HG02759 (cell line): ENCODE measurements at regions not wholly inside any gene's neighbourhood (a gene's known extent, or its start where the extent isn't known, plus 50 kb on each side); places are given as distances from the start of the nearest gene placed in this dataset.

Experiments
- ATAC-seq: cut with Tn5 transposase; IDR thresholded peaks from one replicate; pipeline ENCODE4 v1.9.1; 2021; ENCODE audit warnings: mild to moderate bottlenecking, moderate library complexity; ENCODE audit not compliant: unreplicated experiment

DNA sequence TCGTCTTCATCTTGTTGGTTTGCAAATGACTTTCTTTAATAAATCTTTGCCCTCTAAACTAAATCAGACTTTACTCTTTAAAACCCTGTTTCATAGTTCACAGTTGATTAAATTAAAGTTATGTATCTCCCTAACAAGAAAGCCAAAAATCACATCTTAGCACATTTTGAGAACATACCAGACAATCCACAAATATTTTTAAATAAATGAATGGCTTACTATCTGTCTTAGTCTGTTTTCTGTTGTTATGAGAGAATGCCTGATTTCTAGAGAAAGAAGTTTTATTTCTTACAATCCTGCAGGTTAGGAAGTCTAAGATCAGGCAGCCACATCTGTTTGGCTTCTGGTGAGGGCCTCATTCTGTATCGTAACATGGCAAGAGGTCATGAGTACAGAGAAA lies 1090.2 kb upstream of the PIK3C3 start:
- ATAC-seq, result no peak

DNA sequence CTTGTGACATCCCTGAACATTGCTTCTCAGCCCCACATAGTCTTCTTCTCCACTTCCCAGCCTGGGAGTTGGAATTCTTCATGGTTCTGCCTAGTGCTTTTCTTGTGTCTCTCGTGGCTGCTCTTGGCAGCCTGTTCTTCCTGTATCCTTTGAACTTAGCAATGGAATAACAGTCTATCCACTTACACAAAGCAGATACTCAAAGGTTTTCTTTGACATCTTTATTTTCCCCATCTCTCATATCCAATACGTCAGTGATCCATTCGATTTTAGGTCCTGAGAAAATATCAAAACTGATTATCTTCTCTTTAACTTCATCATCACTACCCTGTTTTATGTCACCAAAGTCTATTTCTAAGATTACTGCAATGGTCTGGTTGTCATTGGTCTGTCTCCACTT lies 1091.2 kb upstream of the PIK3C3 start:
- no peak for ATAC-seq

DNA sequence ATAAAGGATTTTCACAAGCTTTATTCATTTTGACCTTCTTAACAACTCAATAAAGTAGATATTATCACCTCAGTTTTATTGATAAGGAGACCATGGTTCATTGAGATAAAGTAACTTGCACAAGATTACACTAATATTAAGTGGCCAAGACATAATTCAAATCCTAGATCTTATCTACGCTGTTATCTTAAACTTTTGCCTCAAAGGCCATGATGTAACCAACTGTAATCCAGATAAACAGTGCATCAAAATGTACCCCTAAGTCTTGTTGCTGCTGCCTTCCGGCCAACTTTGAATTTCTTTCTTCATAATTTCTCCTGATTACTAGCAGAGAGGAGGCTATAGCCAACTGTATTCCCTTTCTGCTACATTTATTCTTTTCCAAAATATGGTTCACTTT lies 1094.8 kb upstream of the PIK3C3 start:
- ATAC-seq, result no peak

DNA sequence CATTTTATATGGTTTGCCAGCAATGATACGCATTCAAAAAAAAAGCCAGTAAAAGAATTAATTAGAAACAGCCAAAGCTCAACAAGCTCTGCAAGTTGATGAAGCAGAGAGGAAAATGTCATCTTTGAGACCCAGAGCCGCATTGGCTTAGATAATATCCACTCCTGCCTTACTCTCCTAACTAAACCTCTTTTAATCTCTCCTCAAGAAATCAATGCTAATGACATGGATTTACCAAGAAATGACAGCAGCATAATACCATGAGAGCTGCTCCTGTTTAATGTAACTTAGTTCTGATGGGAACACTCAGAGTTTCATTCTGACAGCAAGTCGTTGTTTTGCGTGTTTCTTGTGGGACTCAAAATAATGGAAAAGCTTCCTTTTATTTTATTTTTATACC lies 1099.4 kb upstream of the PIK3C3 start:
- ATAC-seq, result no peak

DNA sequence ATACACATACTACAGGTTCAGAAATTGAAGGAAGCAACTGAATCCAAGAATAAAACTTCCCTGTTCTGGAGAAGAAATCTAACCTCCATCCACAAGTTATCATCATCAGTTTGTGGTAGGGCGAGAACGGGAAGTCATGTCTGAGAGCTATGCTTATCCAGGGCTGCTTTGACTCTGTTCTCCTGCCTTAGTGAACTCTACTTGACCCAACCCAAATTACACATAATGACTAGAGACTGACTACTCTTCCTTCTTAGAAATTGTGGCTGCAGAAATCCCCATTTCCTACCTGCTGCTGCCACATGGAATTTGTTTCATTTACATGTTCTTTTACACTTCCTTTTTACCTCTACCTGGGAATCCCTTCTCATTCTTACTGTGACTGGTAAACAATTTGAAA lies 1102.6 kb upstream of the PIK3C3 start:
- no peak for ATAC-seq

DNA sequence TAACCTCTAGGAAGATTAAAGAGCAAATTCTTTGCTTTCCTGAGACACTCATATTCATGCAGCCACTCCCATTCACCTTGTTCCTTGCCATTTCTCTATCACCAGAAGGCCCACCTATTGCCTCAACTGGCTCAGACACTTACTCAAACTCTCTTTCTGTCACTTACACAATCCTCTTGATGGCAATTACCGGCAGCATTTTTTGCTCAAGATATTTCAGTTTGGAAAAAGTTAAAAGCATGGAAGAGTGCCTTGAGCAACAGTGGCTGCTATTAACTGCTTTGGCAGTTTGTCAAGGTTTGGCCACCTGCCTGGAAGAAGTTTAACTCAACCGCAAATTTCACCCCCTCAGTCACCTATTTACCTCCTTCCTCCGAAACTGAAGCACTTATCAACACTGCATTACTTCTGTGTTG lies 1104.0 kb upstream of the PIK3C3 start:
- no peak for ATAC-seq

DNA sequence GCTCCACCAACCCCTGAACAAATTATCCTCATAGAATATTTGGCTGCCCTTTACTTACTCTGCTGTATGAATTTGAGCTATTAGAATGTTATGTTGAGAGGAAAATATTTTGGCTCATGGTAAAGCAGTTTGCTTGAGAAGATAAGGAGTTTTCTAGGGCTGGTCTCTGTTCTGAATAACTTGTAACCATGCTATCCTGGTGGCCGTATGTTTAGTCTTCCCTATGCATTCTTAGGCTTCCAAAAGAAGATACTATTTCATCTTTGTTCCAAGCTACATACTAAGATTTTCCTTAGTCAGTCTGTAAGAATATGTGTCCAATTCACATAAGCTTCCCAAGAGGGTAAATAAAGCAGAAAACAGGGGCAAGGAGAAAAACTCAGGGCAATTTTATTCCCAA lies 1105.1 kb upstream of the PIK3C3 start:
- ATAC-seq, result no peak

DNA sequence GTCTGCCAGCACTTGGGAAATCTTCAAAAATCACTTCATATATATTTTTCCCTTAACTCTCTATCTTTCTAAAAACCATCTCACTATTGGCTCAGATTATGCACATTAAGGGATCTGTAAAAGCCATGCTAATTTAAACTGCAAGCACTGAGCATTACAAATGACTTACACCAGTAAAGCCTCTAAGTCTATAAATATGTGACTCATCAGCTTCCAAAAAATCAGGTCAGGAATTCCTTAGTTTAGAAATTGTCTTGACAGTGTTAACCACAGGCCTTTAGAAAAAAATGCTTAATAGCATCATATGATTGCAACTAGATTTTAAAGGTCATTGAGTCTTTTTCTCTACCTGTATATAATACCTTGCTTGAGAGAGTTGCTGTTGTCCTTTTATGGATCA lies 1113.6 kb upstream of the PIK3C3 start:
- no peak for ATAC-seq

DNA sequence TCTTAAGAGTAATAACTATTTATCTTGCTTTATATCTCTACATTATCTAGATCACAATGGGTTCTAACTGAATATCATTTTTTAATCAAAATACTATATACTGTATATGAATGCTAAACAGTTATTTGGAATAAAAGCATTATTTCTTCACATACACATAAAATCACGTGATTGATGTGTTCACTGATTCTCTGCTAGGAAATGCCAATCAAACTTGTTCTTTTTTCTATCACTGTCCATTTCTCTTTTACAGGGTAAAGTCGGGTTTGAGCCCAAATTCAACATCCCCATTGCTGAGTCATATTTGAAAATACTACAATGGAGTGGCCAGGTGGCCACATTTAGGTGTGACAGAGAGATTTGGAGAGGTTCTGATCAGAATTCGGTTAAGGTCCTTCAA lies 1114.0 kb upstream of the PIK3C3 start:
- ATAC-seq, result no peak

DNA sequence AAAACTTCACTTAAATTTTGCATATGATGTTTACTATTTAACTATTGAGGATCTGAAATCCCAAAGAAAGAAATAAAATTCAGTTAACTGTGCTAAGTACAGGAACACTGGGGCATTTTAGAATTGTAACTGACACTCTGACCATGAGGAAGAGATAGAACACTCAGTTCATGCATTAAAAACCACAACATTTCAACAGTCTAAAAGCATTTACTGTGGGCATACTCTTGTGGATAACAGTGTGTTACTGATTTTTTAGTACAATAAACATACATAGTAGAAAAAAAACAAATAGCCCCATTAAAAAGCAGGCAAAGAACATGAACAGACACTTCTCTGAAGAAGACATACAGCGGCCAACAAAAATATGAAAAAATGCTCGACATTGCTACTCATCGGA lies 1122.7 kb upstream of the PIK3C3 start:
- no peak for ATAC-seq

DNA sequence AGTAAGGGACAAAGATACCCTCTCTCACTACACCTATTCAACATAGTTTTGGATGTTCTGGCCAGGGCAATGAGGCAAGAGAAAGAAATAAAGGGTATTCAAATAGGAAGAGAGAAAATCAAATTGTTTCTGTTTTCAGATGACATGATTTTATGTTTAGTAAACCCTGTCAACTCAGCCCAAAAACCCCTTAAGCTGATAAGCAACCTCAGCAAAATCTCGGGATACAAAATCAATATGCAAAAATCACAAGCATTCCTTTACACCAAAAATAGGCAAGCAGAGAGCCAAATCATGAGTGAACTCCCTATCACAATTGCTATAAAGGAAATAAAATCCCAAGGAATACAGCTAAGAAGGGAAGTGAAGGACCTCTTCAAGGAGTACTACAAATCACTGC lies 1130.7 kb upstream of the PIK3C3 start:
- ATAC-seq, result no peak

DNA sequence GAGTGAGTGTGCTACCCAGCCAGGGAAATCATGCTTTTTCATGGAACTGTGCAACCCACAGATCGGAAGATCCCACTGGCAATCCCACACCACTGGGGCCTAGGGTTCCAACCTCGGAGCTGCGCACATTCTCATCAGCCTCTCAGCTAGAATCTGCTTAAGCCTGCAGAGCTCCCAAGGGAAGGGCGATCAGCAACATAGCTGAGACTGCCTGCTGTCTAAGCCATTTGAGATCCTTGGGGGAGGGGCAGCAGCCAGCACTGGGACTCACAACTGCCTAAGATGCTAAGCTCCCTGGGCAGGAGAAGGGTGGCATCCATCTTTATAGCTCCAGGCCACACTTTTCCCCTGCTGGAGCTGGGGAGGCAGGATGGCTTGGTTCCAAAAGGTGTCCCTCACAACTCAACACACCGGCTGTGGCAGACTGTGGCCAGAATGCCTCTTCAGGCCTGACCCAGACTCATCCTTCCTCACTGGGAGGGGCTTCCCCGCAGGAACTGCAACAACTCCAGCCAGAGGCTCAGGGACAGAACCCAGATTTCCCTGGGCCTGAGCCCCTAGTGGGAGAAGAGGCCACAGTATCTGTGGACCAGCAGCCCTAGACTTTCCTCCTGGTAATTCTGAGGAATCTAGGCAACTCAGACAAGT lies 1133.3 kb upstream of the PIK3C3 start:
- ATAC-seq, result no peak

DNA sequence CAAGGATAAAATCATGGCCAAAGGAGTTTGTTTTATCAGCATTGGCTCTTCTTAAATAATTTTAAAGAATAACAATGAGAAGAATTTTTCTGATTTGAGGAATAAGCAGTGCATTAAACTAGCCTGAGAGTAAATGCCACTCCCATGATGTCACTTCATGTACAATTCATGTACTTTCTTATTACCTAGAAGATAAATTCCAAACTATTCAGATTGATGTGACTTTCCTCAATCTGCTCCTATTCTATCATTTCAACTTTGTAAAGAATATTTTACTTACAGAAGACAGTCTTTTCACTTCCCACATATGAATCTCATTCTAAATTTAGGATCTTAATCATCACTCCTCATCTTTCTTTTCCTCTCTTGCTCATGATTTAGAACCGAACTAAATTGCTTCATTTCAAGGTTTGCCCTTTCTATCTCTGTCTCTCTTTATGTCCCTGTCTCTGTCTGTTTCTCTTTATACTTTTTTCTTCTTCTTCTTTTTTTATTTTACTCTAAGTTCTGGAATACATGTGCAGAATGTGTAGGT lies 1142.0 kb upstream of the PIK3C3 start:
- no peak for ATAC-seq

DNA sequence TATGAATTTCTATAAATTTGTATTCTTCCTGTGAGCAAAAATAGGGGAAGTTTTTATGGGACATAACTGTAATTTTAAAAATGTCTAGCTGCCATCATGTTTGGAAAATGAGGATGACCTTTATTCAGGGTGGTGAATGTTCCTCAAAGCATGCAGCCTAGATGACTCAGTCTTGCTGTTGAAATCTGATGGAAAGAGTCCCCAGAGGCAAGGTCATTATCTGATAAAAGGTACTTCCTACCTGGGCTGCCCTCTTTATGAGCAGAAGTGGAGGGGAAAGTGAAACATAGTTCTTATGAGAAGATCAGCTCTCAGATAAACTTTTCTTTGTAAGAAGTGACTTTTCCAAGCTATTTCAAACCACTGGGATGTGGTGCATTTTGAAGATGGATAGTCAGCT lies 1144.7 kb upstream of the PIK3C3 start:
- ATAC-seq, result no peak

DNA sequence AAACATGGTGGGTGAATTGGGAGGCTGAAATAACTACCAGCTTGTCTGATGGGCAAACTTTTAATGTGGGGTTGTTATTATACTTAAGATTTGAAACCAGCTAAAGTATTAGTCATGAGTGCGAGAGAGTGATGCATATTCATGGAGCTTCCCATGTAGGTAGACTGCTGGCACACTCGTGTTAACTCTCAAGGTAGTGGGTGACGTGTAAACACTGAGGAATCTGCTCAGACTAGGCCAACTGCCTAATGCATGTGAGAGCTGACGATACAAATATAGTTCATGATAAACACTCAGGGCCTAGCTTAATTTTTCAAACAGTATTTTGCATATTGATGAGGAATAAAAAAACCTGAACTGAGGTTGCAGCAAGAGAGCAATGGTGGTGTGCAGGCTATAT lies 1165.7 kb upstream of the PIK3C3 start:
- ATAC-seq, result no peak

DNA sequence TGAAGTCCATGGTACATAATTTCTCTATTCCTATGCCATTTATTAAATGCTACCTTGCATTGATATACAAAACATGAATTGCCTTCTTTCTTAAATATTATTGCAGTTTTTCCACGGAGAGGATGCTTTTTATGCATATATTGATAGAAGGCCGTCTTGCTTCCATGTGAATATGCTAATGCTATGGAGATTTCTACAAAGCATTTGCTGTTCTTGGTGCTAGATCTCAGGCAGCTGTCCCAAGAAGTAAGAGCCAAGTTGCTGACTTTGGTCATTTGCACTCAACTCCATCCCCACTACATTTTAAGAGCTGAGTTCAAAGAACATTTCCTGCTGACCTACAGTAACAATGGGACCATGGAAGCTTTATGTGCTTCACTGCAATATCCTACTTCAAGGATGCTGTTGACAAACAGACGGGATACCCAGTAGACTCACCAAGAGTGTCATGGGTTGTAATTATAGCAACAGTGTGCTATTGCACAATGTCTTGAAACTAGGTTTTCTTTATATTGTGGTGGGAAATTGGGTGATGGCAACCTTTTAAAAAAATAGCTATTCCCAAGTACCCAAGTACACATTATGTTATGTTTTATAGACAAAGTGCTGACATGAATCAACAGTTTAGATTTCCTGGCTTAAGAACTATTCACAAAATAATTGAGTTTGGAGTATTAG lies 1172.4 kb upstream of the PIK3C3 start:
- no peak for ATAC-seq

DNA sequence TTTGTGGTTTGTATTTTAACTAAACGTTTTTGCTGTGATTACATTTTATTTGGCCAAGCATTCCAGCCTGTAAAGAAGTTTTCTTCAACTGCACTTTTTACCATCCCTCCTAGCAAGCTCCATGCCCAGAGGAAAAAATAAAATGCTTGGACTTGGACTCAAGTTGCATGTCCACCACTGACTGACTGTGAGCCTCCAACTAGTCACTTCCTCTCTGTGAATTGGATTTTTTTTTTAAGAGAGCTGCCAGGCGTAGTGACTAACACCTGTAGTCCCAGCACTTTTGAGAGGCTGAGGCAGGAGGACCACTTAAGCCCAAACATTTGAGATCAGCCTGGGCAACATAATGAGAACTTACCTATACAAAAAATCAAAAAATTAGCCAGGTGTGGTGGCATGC lies 1185.2 kb upstream of the PIK3C3 start:
- no peak for ATAC-seq

DNA sequence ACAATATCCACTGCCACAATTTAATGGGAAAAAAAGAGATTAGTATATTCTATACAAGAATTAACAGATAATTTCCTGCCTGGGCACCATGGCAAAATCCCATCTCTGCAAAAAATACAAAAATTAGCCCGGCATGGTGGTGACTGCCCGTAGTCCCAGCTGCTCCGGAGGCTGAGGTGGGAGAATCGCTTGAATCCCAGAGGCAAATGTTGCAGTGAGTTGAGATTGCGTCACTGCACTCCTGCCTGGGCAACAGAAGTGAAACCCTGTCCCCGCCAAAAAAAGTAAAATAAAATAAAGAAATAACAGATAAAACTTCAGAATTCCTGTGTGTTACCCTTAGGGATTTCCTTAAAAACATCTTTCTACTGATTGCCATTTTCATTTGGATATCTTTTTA lies 1194.8 kb upstream of the PIK3C3 start:
- ATAC-seq, result no peak

DNA sequence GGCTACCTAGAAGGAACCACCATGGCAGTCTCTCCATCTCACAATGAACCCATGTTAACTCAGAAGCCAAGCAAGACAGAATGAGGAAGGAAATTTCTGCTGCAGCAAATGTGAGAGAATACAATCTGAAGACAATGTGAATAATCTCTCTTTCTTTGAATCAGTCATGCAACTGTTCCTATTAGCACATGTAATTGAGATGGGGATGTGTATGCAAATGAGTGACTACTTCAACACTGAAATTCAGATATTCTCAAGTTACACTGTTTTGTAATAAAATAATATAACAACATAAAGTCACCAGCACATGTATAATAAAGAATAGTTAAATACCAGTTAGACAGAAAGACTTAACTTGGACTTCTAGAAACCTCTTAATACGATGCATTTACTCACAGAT lies 1200.6 kb upstream of the PIK3C3 start:
- ATAC-seq, result no peak

DNA sequence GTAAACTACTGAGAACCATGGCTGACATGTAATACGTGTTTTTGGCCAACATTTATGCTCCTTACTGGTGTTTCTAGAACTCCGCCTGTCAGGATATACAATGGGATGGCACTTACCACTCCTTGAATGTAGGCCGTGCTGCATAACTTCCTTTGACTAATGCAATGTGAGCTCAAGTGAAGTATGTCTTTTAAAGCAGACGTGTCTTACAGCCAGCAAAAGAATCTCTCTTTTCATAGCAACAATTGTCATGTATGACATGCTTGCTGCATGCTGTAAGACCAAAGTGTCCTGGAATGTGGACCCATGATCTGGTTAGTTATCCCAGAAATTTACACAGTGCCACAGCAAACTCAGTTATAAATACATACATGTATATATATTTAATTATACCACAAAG lies 1202.7 kb upstream of the PIK3C3 start:
- ATAC-seq, result no peak

DNA sequence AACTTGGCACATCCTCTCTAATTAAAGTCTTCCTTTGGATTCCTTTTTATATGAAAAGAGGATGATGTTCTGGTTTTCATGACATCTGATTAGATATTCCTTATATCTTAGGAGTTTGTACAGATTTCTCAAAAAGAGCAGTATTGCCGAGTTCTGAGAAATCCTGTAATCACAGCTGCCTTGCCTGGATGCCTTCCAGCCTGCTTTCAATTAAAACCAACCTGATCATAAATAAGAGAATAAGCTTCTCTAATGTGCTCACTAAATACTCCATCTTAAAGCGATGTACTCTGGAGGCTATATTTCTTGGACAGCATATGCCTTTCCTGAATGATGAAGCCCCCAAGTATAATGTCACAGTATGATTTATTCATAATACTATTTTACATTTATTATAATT lies 1203.8 kb upstream of the PIK3C3 start:
- ATAC-seq, result no peak

DNA sequence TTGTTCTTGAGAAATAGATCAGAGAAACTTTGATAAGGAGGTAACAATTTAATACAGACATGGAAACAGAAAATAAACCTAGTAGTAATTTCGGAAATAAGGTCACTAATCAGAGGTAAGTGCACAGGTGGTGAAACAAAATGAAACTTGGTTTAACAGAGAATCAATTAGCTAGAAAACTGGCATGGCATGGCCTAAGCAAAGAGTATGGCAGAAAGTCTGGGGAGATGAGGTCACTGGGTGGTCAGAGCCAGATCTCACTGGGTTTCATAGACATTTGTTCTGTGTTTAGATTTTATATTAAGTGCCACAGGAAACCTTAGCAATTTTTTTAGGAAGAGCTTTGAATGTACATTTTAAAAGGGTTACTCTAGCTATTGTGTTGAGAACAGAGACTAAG lies 1216.0 kb upstream of the PIK3C3 start:
- no peak for ATAC-seq
